ENCODE measurements at regions not wholly inside any gene's neighbourhood (a gene's known extent, or its start where the extent isn't known, plus 50 kb on each side); places are given as distances from the start of the nearest gene placed in this dataset.

DNA sequence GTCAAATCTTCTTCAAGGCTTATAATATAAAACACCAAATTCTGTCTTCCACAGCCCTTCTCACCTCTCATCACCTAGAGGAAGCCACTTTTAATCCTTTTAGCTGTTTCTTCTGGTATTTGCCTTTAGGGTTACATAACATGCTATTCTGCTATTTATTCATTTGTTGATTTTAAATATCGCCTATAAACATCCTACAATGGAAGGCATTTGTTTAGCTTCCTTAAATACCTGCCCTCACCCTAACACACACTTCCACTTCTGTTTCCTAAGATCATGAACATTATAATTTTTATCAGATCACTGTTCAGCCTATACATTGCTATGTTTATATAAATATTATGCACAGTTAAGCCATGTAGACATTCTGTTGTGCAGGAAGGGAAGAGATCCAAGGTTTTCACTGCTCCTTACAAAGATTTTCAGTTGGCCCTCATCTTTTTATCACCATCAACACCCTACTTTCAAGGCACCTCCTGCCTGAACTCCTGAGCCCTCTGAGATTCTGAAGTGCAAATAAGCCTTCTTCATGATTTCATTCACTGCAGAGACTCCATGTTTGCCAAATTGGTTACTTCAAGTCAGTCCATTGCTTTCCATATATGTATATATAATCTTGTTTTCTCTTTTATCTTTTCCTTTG, 356.9 kb upstream of the ACTBL2 start:
- 83 to 100% methylated on average over 1 of the region's 1 CpG for WGBS, 2 donors
- DNase-seq (ENCODE audit: low spot score in 2 of 2): no peak
- H3K4me3 ChIP-seq (ENCODE audit: low read depth, poor library complexity, severe bottlenecking): no peak overlapping the region
- intact Hi-C loops (cut with DNase I; ENCODE audit: low total_unique reads): no loop called here
- TF ChIP-seq POLR2A (IDR thresholded peaks at IDR 0.05) (no peak), CTCF (IDR thresholded peaks at IDR 0.05) (no peak)

DNA sequence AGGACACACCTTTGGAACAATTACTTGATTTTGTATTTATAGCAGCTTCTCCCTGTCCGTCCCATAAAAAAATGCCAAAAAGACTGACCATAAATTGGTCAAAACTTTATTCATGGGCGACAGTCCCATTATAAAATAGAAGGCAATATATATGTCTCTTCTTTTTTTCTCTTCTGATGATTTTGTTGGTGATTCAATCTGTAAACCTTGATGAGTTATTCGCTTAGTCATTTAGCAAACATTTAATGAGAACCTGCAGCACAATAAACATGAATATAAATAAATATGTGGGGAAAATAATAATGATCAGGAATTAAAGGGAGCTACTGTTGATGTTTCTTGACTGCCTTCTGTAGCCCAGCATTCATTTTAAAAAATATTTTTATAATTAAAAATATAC, 356.4 kb upstream of the ACTBL2 start:
- TF ChIP-seq CTCF (IDR thresholded peaks at IDR 0.05) (no peak), POLR2A (IDR thresholded peaks at IDR 0.05) (no peak)
- no peak overlapping the region for H3K4me3 ChIP-seq (ENCODE audit: low read depth, poor library complexity, severe bottlenecking)
- intact Hi-C loops (cut with DNase I; ENCODE audit: low total_unique reads): no loop called here
- WGBS, 2 donors: 68 to 89% methylated on average over 3 of the region's 3 CpGs
- DNase-seq (ENCODE audit: low spot score in 2 of 2): no peak

- WGBS, 2 donors: 88 to 92% methylated on average over 2 of the region's 2 CpGs
- no peak overlapping the region for H3K4me3 ChIP-seq (ENCODE audit: low read depth, poor library complexity, severe bottlenecking)
- intact Hi-C loops (cut with DNase I; ENCODE audit: low total_unique reads): no loop called here
- no peak for TF ChIP-seq CTCF (IDR thresholded peaks at IDR 0.05)
- no peak for TF ChIP-seq POLR2A (IDR thresholded peaks at IDR 0.05)
- no peak for DNase-seq (ENCODE audit: low spot score in 2 of 2)
Observed at GRCh38 chr5:57836921-57837320, 354.3 kb upstream of the ACTBL2 start.

GRCh38 chr5:57836331-57836730, 353.7 kb upstream of the ACTBL2 start:
- TF ChIP-seq POLR2A (IDR thresholded peaks at IDR 0.05) (no peak), CTCF (IDR thresholded peaks at IDR 0.05) (no peak)
- H3K4me3 ChIP-seq (ENCODE audit: low read depth, poor library complexity, severe bottlenecking): no peak overlapping the region
- 98 to 100% methylated on average over 2 of the region's 2 CpGs for WGBS, 2 donors
- intact Hi-C loops (cut with DNase I; ENCODE audit: low total_unique reads): no loop called here
- DNase-seq (ENCODE audit: low spot score in 2 of 2): no peak

DNA sequence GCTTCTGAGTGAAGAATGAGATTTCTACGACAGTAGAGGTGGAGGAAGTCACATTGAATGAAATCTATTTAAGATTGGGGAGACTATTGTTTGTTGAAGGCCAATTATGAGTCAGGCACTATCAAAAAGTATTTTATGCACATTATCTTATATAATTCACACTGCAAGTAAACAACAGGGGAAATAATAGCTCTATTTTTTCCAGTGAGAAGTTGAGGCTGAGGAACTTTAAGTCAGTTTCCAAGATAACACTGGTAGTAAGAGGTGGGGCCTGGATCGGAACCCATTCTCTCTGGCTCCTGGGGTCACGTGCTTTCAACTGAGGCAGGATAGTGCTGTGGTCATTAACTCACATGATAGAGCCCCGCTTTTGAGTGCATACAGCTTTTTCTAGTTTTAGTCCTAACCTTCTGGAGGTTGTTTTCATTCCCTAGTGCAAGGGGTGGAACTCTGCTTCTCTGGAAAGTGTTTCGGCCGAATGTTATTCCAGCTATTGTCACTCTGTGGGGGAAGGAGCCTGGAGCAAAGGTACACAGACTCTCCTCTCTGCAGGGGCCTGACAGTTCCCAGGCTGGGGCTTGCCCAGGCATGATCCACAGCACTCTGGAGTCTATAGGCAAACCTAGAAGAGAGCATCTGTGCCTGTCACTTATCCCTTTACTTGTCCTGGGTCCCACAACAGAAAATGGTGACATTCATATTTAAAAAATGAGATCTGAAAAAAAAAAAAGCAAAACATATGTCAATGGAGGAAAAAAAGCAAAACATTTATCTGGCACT, 352.4 kb upstream of the ACTBL2 start:
- WGBS, 2 donors: 54 to 66% methylated on average over 6 of the region's 6 CpGs
- H3K4me3 ChIP-seq (ENCODE audit: low read depth, poor library complexity, severe bottlenecking): no peak overlapping the region
- intact Hi-C loops (cut with DNase I; ENCODE audit: low total_unique reads): no loop called here

More for the DNA sequence above, 352.4 kb upstream of the ACTBL2 start:
- DNase-seq (ENCODE audit: low spot score in 2 of 2): no peak
- TF ChIP-seq CTCF (IDR thresholded peaks at IDR 0.05) (no peak), POLR2A (IDR thresholded peaks at IDR 0.05) (no peak)

All from lower leg skin (tissue), 4 donors.